ENCODE measurements at regions not wholly inside any gene's neighbourhood (a gene's known extent, or its start where the extent isn't known, plus 50 kb on each side); places are given as distances from the start of the nearest gene placed in this dataset.
"Not testable (repeated sequence)": the region's sequence is repeated elsewhere in the genome, so short reads cannot be mapped to it uniquely, and the experiment has no call there.

GRCh38 chr12:131643631-131644452 lies 67.0 kb upstream of the SFSWAP start:
- DNase-seq: no peak

GRCh38 chr12:131644481-131644880 lies 66.4 kb upstream of the SFSWAP start:
- no peak for DNase-seq

DNA sequence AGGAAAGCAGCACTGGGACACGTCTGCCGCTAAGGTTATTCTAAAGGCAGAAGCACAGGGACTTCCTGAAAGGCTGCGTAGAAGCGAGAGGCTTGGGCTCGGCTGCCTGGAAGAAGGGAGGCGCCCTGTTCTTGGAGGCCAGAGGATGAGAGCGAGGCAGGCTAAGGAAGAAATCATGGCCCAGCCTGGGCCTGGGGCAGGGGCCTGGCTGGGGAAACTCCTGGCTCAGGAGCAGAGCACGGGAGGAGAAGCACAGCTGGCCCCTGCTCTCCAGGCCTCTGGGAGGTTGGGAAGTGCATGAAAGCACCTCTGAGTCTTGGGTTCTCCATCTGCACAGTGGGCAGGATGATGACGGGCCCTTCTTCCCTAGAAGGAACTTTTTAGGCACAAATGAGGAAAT lies 66.0 kb upstream of the SFSWAP start:
- not testable (repeated sequence) for DNase-seq

- DNase-seq: not testable (repeated sequence)
Observed at GRCh38 chr12:131645557-131645956, 65.3 kb upstream of the SFSWAP start.

- not testable (repeated sequence) for DNase-seq
Observed at GRCh38 chr12:131646444-131646843, 64.4 kb upstream of the SFSWAP start.

- no peak for DNase-seq
Observed at GRCh38 chr12:131647667-131648066, 63.2 kb upstream of the SFSWAP start.

DNA sequence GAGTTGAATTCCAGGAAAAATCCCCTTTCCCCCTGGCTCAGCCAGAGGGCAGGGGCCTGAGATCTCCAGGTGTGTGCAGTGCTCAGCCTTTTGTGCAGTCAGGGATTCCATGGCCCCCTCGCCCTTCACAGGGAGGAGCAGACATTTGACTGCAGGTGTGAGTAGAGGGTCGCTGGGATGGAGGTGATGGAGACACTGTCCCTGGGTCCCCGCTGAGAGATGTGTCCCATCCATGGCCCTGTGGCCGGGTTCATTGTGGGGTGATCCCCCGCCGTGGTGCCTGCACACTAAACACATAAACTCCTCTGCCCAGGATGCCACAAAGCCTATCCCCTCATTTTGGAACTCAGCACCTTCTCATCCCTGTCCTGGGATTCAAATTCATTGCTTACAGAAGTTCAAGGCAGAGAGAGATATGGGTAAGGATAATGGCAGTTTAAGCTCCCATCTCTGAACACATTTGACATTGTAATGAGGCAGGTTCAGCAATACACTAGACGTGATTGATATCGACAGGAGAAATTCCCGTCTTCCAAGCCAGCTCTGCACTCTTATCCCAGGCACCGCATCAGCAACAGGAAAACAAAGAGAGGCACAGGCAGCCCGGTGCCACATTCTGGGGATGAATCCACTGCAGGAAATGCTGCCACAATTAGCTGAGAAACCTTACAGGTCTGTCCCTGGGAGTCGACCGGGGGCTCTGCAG lies 55.3 kb upstream of the SFSWAP start:
- not testable (repeated sequence) for DNase-seq

- not testable (repeated sequence) for DNase-seq
Observed at GRCh38 chr12:131656796-131657195, 54.1 kb upstream of the SFSWAP start.

DNA sequence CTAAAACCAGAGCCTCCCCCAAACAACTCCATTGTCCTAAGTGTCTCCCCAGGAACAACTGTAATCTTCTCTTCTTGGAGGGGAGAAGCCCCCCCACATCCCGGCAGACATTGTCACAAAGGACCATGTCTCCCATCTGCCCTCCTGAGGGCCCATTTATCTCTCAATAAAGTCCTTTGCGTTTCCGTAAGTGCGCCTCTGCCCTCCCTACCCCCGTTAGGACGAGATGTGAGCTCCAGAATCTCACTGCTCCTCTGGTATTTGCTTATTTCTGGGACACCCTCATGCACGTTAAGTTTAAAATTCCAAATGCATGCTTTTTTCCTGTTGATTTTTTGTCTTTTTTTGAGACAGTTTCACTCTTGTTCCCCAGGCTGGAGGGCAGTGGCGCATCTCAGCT lies 52.3 kb upstream of the SFSWAP start:
- DNase-seq: not testable (repeated sequence)

DNA sequence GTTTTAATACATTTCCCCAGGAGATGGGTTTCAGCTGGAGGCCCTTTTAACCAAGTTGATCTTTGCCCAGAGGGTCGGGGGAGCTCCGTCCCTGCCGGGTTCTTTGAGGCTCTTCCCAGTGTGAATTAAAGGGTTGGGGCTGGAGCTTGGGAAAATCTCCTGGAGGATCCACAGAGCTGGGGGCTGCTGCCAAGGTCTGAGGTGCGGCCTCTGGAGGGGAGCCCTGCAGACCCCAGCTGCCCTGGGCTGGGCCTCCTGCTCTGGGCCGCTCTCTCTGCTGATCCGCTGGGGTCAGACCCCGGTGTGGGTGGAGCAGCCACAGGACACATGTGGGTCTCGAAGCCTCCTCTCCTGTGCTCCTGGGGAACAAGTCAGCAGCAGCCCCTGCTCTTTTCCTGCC lies 51.4 kb upstream of the SFSWAP start:
- not testable (repeated sequence) for DNase-seq

- not testable (repeated sequence) for DNase-seq
Observed at GRCh38 chr12:131659976-131660375, 50.9 kb upstream of the SFSWAP start.

DNA sequence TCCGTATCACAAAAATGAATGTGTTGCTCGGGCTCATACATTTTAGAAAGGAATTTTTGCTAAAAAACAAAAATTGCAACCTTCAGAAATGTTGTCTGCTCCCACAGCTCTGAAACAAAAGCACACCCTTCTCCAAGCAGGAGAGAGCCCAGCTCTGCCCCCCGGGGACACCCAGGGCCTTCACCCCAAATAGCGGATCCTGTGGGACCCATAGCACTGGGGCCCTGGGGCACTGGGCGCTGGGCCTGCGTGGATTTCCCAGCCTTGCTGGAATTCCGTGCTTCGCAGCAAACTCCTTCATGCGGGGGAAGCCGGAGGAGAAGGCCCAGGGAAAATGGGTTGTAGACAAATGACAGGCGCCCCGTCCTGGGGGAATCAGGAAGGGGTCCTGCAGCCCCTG lies 50.5 kb upstream of the SFSWAP start:
- not testable (repeated sequence) for DNase-seq
